Fibroblast of pulmonary artery (primary cell): ENCODE measurements at regions not wholly inside any gene's neighbourhood (a gene's known extent, or its start where the extent isn't known, plus 50 kb on each side); places are given as distances from the start of the nearest gene placed in this dataset.

ENCODE experiments used
- DNase-seq: peaks from one replicate; pipeline ENCODE4 v3.0.0-alpha.2; 2010; ENCODE audit warnings: low read depth
- H3K4me3 ChIP-seq: replicated peaks from 2 replicates; pipeline ENCODE4 v1.5.1; 2011; ENCODE audit warnings: low read depth, mild to moderate bottlenecking, control low read depth, low read length, moderate library complexity
- CTCF ChIP-seq: IDR thresholded peaks from 2 replicates; pipeline ENCODE4 v1.5.1; 2011; ENCODE audit warnings: mild to moderate bottlenecking, control low read depth, low read length, inconsistent platforms; ENCODE audit errors: missing control alignments

- no peak overlapping the region for H3K4me3 ChIP-seq
- DNase-seq = peak; percentile 46
- TF ChIP-seq CTCF = no peak
These were observed 470.1 kb downstream of the TMX3 start for GRCh38 chr18:68244786-68245185.

GRCh38 chr18:68241881-68242280, 473.0 kb downstream of the TMX3 start:
- no peak for TF ChIP-seq CTCF
- no peak overlapping the region for H3K4me3 ChIP-seq
- no peak for DNase-seq

GRCh38 chr18:68234676-68235075, 480.2 kb downstream of the TMX3 start:
- no peak for DNase-seq
- no peak for TF ChIP-seq CTCF
- H3K4me3 ChIP-seq = no peak overlapping the region

GRCh38 chr18:68234131-68234530, 480.8 kb downstream of the TMX3 start:
- no peak for TF ChIP-seq CTCF
- peak; percentile 23 for DNase-seq
- H3K4me3 ChIP-seq = no peak overlapping the region

- no peak for TF ChIP-seq CTCF
- no peak overlapping the region for H3K4me3 ChIP-seq
- no peak for DNase-seq
These were observed 481.9 kb downstream of the TMX3 start for GRCh38 chr18:68233018-68233417.

- DNase-seq = no peak
- no peak for TF ChIP-seq CTCF
- no peak overlapping the region for H3K4me3 ChIP-seq
These were observed 485.6 kb downstream of the TMX3 start for GRCh38 chr18:68229351-68229750.

GRCh38 chr18:68221111-68221724, 493.7 kb downstream of the TMX3 start:
- TF ChIP-seq CTCF = no peak
- no peak overlapping the region for H3K4me3 ChIP-seq
- DNase-seq = no peak
